OCI-LY1 (cell line): ENCODE measurements at regions not wholly inside any gene's neighbourhood (a gene's known extent, or its start where the extent isn't known, plus 50 kb on each side); places are given as distances from the start of the nearest gene placed in this dataset.

Source experiments
- H2AFZ ChIP-seq: fragments of 200-600 bp; sonication (generic), shearing (Covaris generic); 2 replicates; pipeline ENCODE4 v1.6.0; 2014; ENCODE audit warnings: antibody characterized with exemption, mild to moderate bottlenecking, low read length
- H3F3A ChIP-seq: fragments of 200-600 bp; sonication (generic), shearing (Covaris generic); 2 replicates; pipeline ENCODE4 v1.6.0; 2014; ENCODE audit warnings: mild to moderate bottlenecking, antibody characterized with exemption, low read length, moderate library complexity; ENCODE audit not compliant: insufficient read depth
- H3K27ac ChIP-seq: fragments of 200-600 bp; sonication (generic); 2 replicates; pipeline ENCODE4 v1.5.1; 2014; ENCODE audit warnings: low read length, mixed run types, mild to moderate bottlenecking, low read depth; ENCODE audit not compliant: poor library complexity, severe bottlenecking
- H3K27me3 ChIP-seq: fragments of 200-600 bp; sonication (generic); 2 replicates; pipeline ENCODE4 v1.6.0; 2014; ENCODE audit warnings: antibody characterized with exemption, mild to moderate bottlenecking, low read length, moderate library complexity; ENCODE audit not compliant: insufficient read depth
- H3K36me3 ChIP-seq: fragments of 200-600 bp; sonication (generic); 2 replicates; pipeline ENCODE4 v1.6.1; 2014; ENCODE audit warnings: mild to moderate bottlenecking, antibody characterized with exemption, low read length, moderate library complexity, mixed read lengths; ENCODE audit not compliant: insufficient read depth
- H3K4me1 ChIP-seq: fragments of 200-600 bp; sonication (generic); 2 replicates; pipeline ENCODE4 v1.5.1; 2014; ENCODE audit warnings: mild to moderate bottlenecking, low read length, moderate library complexity; ENCODE audit not compliant: insufficient read depth, severe bottlenecking
- H3K4me2 ChIP-seq: fragments of 200-600 bp; sonication (generic), shearing (Covaris generic); 2 replicates; pipeline ENCODE4 v1.6.1; 2014; ENCODE audit warnings: low read length
- H3K4me3 ChIP-seq: fragments of 200-600 bp; sonication (generic); 2 replicates; pipeline ENCODE4 v1.5.1; 2014; ENCODE audit warnings: low read length, low read depth, mild to moderate bottlenecking, mixed read lengths; ENCODE audit not compliant: poor library complexity, severe bottlenecking
- H3K79me2 ChIP-seq: fragments of 200-600 bp; shearing (Covaris generic); 2 replicates; pipeline ENCODE4 v1.6.1; 2016; ENCODE audit warnings: mixed run types, low read length, mixed read lengths; ENCODE audit not compliant: insufficient read depth
- H3K9ac ChIP-seq: fragments of 200-600 bp; sonication (generic), shearing (Covaris generic); 2 replicates; pipeline ENCODE4 v1.6.1; 2014; ENCODE audit warnings: mild to moderate bottlenecking, low read length, mixed read lengths
- H3K9me2 ChIP-seq: fragments of 200-600 bp; sonication (generic), shearing (Covaris generic); 2 replicates; pipeline ENCODE4 v1.6.1; 2014; ENCODE audit warnings: low read depth, mild to moderate bottlenecking, low read length, mixed read lengths
- H3K9me3 ChIP-seq: fragments of 200-600 bp; shearing (Covaris generic); 2 replicates; pipeline ENCODE4 v1.6.1; 2014; ENCODE audit warnings: low read length, mixed read lengths
- H4K20me1 ChIP-seq: fragments of 200-600 bp; sonication (generic), shearing (Covaris generic); 2 replicates; pipeline ENCODE4 v1.6.0; 2016; ENCODE audit warnings: mild to moderate bottlenecking, low read length; ENCODE audit not compliant: insufficient read depth
- EZH2 ChIP-seq: fragments of 200-600 bp; sonication (generic), shearing (Covaris generic); IDR thresholded peaks from 2 replicates; pipeline ENCODE4 v1.8.0; 2017; ENCODE audit warnings: borderline replicate concordance, mixed run types, mild to moderate bottlenecking, antibody characterized with exemption, low read length, moderate library complexity, mixed read lengths
- TF ChIP-seq, protein P1 (sequence below): fragments of 200-600 bp; sonication (generic), shearing (Covaris generic); IDR thresholded peaks from 2 replicates; pipeline ENCODE4 v1.5.1; 2017; ENCODE audit warnings: mild to moderate bottlenecking, antibody characterized with exemption, low read length, moderate library complexity, mixed read lengths

DNA sequence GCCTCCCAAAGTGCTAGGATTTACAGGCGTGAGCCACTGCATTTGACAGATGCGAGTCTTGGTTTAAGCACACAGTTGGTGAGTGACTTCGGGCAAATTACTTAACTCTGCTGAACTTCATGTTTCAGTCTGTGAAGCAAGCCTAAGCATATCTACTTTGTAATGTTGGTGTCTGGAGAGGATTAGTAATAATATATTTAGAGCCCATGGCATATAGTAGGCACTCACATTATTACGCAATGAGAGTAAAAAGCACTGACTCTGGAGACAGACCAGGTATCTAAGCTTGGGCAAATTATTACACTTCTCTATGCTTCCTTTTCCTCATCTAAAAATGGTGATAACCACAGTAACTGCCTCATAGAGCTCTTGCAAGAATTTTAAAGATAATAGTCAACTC, 208.7 kb upstream of the P2RY1 start:
- Histone ChIP-seq H3K4me2 (no peak overlapping the region), H4K20me1 (no peaks in the 10 kb centered on the region), H3K27me3 (no peaks in the 10 kb centered on the region), H3K79me2 (no peaks in the 10 kb centered on the region), H3K36me3 (no peaks in the 10 kb centered on the region), H3K9me3 (no peaks in the 10 kb centered on the region), H3K9ac (no peak overlapping the region), H3K9me2 (no peaks in the 10 kb centered on the region), H3K4me1 (no peaks in the 10 kb centered on the region), H3F3A (no peaks in the 10 kb centered on the region), H3K4me3 (no peak overlapping the region), H3K27ac (no peak overlapping the region), H2AFZ (no peak overlapping the region)
- TF ChIP-seq EZH2 = no peak
- TF ChIP-seq, protein P1, sequence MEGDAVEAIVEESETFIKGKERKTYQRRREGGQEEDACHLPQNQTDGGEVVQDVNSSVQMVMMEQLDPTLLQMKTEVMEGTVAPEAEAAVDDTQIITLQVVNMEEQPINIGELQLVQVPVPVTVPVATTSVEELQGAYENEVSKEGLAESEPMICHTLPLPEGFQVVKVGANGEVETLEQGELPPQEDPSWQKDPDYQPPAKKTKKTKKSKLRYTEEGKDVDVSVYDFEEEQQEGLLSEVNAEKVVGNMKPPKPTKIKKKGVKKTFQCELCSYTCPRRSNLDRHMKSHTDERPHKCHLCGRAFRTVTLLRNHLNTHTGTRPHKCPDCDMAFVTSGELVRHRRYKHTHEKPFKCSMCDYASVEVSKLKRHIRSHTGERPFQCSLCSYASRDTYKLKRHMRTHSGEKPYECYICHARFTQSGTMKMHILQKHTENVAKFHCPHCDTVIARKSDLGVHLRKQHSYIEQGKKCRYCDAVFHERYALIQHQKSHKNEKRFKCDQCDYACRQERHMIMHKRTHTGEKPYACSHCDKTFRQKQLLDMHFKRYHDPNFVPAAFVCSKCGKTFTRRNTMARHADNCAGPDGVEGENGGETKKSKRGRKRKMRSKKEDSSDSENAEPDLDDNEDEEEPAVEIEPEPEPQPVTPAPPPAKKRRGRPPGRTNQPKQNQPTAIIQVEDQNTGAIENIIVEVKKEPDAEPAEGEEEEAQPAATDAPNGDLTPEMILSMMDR = no peak

DNA sequence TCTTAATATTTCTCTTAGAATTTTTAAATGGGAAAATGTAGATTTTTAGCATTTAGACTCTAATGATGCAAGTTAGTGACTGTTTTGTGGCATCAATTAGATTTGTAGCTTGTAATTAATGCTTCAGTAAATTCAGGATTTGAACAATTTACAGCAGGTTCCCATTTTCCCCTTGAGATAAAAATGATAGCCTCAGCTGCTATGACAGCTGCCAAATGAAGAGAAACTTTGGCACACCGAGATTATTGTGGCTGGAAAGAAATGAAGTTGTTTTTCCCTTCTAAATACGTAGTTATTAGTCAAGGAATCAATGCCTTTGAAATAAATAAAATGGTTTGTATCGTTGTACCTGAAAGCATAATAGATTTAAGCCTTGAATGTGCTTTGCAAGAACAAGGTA, 206.4 kb upstream of the P2RY1 start:
- no peaks in the 10 kb centered on the region for H3K27me3 ChIP-seq
- no peaks in the 10 kb centered on the region for H3K9me2 ChIP-seq
- H3K4me3 ChIP-seq = no peak overlapping the region
- H3F3A ChIP-seq = no peaks in the 10 kb centered on the region
- no peaks in the 10 kb centered on the region for H3K9me3 ChIP-seq
- no peak overlapping the region for H3K27ac ChIP-seq
- no peak overlapping the region for H2AFZ ChIP-seq
- H3K9ac ChIP-seq = no peak overlapping the region
- TF ChIP-seq EZH2 = no peak
- TF ChIP-seq, protein P1 = no peak
- no peak overlapping the region for H3K4me2 ChIP-seq
- H3K79me2 ChIP-seq = no peaks in the 10 kb centered on the region
- no peaks in the 10 kb centered on the region for H3K36me3 ChIP-seq
- H4K20me1 ChIP-seq = no peaks in the 10 kb centered on the region
- H3K4me1 ChIP-seq = no peaks in the 10 kb centered on the region

DNA sequence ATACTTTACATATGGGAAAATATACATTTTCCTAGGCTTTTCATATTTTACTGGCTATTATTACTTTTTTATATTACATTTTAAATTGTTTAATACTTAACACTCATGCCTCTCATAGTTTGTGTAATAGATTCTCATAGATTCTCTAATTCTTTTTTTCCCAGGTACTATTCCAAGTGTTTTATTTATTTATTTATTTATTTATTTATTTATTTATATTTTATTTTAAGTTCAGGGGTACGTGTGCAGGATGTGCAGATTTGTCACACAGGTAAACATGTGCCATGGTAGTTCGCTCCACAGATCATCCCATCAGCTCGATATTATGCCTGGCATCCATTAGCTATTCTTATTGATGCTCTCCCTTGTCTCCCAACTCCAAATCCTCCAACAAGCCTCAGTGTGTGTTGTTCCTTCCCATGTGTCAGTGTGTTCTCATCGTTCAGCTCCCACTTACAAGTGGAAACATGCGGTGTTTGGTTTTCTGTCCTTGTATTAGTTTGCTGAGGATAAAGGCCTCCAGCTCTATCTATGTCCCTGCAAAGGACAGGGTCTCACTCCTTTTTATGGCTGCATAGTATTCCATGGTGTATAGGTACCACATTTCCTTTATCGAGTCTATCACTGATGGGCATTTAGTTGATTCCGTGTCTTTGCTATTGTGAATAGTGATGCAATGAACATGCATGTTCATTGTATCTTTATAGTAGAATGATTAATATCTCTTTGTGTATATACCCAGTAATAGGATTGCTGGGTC, 205.4 kb upstream of the P2RY1 start:
- Histone ChIP-seq H3F3A (no peaks in the 10 kb centered on the region), H3K36me3 (no peaks in the 10 kb centered on the region)
- TF ChIP-seq, protein P1 = no peak
- no peak for TF ChIP-seq EZH2

More for the DNA sequence above, 205.4 kb upstream of the P2RY1 start:
- no peak overlapping the region for H3K4me2 ChIP-seq
- no peaks in the 10 kb centered on the region for H3K27me3 ChIP-seq
- no peaks in the 10 kb centered on the region for H3K9me3 ChIP-seq
- no peaks in the 10 kb centered on the region for H3K79me2 ChIP-seq
- no peaks in the 10 kb centered on the region for H3K4me1 ChIP-seq
- H2AFZ ChIP-seq = no peak overlapping the region
- no peak overlapping the region for H3K9ac ChIP-seq
- no peaks in the 10 kb centered on the region for H4K20me1 ChIP-seq
- H3K9me2 ChIP-seq = no peaks in the 10 kb centered on the region
- no peak overlapping the region for H3K27ac ChIP-seq
- H3K4me3 ChIP-seq = no peak overlapping the region
